ENCODE measurements at regions not wholly inside any gene's neighbourhood (a gene's known extent, or its start where the extent isn't known, plus 50 kb on each side); places are given as distances from the start of the nearest gene placed in this dataset.

DNA sequence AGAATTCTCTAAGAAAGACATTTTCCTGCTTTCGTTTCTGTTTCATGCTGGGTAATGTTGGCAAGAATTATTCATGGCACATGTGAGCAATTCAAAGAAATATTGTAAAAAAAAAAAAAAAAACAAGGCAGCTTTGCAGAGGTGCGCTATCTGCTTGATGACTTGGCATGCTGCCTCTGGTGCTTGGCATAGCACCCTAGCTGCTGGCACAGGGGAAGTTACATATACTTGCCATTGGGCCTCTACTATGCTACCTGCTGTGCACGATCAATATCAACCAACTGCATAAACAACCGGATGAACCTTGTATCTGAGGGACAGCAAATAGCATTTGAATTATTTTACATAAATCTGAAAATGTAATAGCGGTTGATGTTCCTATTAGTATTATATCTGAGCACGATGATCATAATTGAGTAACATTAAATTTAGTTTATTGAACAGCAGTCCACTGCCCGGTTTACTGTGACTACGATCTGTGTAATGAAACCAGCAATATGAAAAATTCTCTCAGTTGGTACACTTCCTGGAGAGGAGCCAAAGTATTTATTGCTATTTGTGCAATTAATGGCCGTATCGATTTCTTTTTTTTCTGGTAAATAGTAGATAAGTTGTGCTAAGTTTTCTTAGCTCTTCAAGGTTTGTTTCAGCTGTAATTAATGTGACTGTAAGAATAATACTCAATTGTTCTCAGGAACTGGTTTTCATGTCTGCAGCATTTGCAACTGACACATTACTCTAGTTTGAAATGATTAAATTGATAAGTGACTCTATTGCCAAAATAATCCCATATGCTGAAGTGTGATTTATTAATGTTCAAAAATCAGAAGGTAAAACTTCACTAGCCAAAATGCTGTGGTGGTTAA, 717.3 kb downstream of the DACH1 start:
- H3K36me3 ChIP-seq (ENCODE audit: control insufficient read depth, insufficient read depth, low read length), result no peaks in the 10 kb centered on the region
- H3K4me1 ChIP-seq (ENCODE audit: control insufficient read depth, insufficient read depth, low read length), result no peaks in the 10 kb centered on the region; the same call in 1 of the 2 replicates
- H3K4me3 ChIP-seq (ENCODE audit: low read depth, low read length), result no peak overlapping the region
- H3K9me3 ChIP-seq (ENCODE audit: control insufficient read depth, insufficient read depth, low read length), result no peaks in the 10 kb centered on the region
- H3K9ac ChIP-seq (ENCODE audit: low read depth, low read length), result no peak overlapping the region
- H3K27me3 ChIP-seq (ENCODE audit: control insufficient read depth, insufficient read depth, low read length), result no peaks in the 10 kb centered on the region
- no peak overlapping the region for H3K27ac ChIP-seq (ENCODE audit: low read depth, low read length)

DNA sequence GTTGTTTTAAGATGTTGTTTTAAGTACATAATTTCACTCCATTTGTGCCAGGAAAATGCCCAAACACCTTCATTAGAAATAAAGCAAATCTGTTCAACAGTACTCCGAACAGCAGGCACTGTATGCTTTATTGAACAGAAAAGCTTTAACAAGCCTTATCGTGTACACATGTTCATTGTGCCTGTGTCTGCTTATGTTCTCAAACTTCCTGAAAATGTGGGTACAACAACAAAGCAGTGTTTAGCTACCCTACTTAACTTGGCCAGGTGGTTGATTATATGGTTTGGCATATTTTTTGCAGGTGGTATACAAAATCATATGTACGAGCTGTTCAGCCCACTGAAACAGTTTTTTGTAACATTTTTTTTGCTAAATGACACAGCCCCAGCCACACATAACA, 718.0 kb downstream of the DACH1 start:
- H3K9ac ChIP-seq (ENCODE audit: low read depth, low read length), result no peak overlapping the region
- H3K27me3 ChIP-seq (ENCODE audit: control insufficient read depth, insufficient read depth, low read length), result no peaks in the 10 kb centered on the region
- H3K27ac ChIP-seq (ENCODE audit: low read depth, low read length), result no peak overlapping the region
- H3K4me1 ChIP-seq (ENCODE audit: control insufficient read depth, insufficient read depth, low read length), result no peaks in the 10 kb centered on the region; the same call in 1 of the 2 replicates
- no peaks in the 10 kb centered on the region for H3K9me3 ChIP-seq (ENCODE audit: control insufficient read depth, insufficient read depth, low read length)
- H3K4me3 ChIP-seq (ENCODE audit: low read depth, low read length), result no peak overlapping the region
- H3K36me3 ChIP-seq (ENCODE audit: control insufficient read depth, insufficient read depth, low read length), result no peaks in the 10 kb centered on the region

DNA sequence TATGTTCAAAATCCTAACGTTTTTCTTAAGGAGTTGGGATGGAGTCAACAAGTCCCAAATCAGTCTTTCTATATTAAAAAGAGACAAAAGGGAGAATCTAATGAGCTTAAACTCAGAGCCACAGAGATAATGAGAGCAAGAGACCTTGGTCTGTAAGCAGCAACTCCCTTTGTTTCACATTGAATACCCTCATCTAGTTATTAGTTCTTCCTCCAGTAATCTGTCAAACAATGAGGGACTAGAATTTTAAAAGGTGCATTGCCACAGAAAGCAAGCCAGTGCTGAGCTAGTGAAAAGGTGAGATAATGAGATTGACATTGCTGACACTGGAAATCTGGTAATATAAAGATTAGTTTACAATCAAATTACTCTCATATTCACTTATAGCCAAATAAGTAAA, 718.6 kb downstream of the DACH1 start:
- no peaks in the 10 kb centered on the region for H3K9me3 ChIP-seq (ENCODE audit: control insufficient read depth, insufficient read depth, low read length)
- no peak overlapping the region for H3K9ac ChIP-seq (ENCODE audit: low read depth, low read length)
- H3K36me3 ChIP-seq (ENCODE audit: control insufficient read depth, insufficient read depth, low read length), result no peaks in the 10 kb centered on the region
- H3K27ac ChIP-seq (ENCODE audit: low read depth, low read length), result no peak overlapping the region
- H3K4me3 ChIP-seq (ENCODE audit: low read depth, low read length), result no peak overlapping the region
- no peaks in the 10 kb centered on the region for H3K27me3 ChIP-seq (ENCODE audit: control insufficient read depth, insufficient read depth, low read length)
- H3K4me1 ChIP-seq (ENCODE audit: control insufficient read depth, insufficient read depth, low read length), result no peaks in the 10 kb centered on the region; the same call in 1 of the 2 replicates

DNA sequence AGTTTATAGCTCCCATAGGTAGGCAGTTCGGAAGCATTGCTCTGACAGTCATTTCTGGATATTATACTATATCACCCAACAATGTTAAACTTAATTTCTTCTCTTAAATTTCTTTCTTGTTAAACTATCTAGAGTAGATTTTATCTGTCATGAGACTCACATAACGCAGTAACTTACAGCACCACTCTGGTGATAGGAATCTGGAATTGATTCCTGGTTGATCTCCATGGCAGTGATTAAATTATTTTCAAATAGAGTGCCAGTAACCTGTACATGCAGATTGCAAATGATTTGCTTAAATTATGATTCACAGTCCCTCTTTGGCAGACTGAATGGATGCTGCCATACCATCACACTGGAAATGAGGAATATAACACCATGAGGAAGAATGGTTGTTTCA, 722.1 kb downstream of the DACH1 start:
- Histone ChIP-seq H3K27ac (ENCODE audit: low read depth, low read length) (no peak overlapping the region), H3K27me3 (ENCODE audit: control insufficient read depth, insufficient read depth, low read length) (no peaks in the 10 kb centered on the region), H3K4me1 (ENCODE audit: control insufficient read depth, insufficient read depth, low read length) (no peaks in the 10 kb centered on the region; the same call in 1 of the 2 replicates), H3K36me3 (ENCODE audit: control insufficient read depth, insufficient read depth, low read length) (no peaks in the 10 kb centered on the region), H3K9ac (ENCODE audit: low read depth, low read length) (no peak overlapping the region), H3K4me3 (ENCODE audit: low read depth, low read length) (no peak overlapping the region), H3K9me3 (ENCODE audit: control insufficient read depth, insufficient read depth, low read length) (no peaks in the 10 kb centered on the region)

DNA sequence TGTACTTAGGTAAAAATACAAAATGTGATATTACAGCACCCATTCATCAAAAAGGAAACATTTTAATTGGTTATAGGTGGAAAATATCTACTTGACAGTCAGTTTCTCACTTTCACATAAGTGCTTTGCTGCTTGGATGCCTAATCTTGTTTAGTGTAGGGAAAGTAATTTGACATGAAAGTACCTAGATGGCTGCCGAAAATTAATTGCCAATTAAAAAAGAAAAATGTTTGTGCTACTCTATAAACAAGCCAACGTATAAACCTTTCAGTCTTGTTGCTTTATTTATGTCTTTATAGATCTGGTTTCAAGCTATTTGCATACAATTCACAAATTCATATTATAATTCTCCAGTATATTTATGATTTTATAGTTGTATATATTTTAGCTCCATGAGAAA, 729.9 kb downstream of the DACH1 start:
- Histone ChIP-seq H3K27me3 (ENCODE audit: control insufficient read depth, insufficient read depth, low read length) (no peaks in the 10 kb centered on the region), H3K36me3 (ENCODE audit: control insufficient read depth, insufficient read depth, low read length) (no peaks in the 10 kb centered on the region), H3K9ac (ENCODE audit: low read depth, low read length) (no peak overlapping the region), H3K4me1 (ENCODE audit: control insufficient read depth, insufficient read depth, low read length) (no peaks in the 10 kb centered on the region), H3K4me3 (ENCODE audit: low read depth, low read length) (no peak overlapping the region), H3K27ac (ENCODE audit: low read depth, low read length) (no peak overlapping the region), H3K9me3 (ENCODE audit: control insufficient read depth, insufficient read depth, low read length) (no peaks in the 10 kb centered on the region)

DNA sequence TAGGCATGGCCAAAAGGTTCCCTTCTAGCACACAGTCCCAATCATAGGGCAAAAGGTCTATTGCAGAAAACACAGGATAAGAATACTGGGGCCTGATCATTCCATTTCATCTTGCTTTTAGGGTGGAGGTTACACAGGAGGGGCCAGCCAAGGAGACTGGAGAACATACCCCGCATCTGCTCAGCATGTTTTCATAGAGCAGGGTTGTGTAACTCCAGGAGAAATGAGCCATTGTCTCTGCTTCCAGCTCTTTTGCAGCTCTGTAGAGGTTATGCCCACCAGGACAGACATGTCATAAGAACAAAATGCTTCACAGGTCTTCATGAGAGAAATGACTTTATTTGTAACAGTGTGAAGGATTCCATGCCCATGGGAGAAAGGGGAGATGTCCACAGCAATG, 742.8 kb downstream of the DACH1 start:
- Histone ChIP-seq H3K9me3 (ENCODE audit: control insufficient read depth, insufficient read depth, low read length) (no peaks in the 10 kb centered on the region), H3K9ac (ENCODE audit: low read depth, low read length) (no peak overlapping the region), H3K27ac (ENCODE audit: low read depth, low read length) (no peak overlapping the region), H3K4me1 (ENCODE audit: control insufficient read depth, insufficient read depth, low read length) (no peaks in the 10 kb centered on the region), H3K27me3 (ENCODE audit: control insufficient read depth, insufficient read depth, low read length) (no peaks in the 10 kb centered on the region), H3K4me3 (ENCODE audit: low read depth, low read length) (no peak overlapping the region), H3K36me3 (ENCODE audit: control insufficient read depth, insufficient read depth, low read length) (no peaks in the 10 kb centered on the region)

DNA sequence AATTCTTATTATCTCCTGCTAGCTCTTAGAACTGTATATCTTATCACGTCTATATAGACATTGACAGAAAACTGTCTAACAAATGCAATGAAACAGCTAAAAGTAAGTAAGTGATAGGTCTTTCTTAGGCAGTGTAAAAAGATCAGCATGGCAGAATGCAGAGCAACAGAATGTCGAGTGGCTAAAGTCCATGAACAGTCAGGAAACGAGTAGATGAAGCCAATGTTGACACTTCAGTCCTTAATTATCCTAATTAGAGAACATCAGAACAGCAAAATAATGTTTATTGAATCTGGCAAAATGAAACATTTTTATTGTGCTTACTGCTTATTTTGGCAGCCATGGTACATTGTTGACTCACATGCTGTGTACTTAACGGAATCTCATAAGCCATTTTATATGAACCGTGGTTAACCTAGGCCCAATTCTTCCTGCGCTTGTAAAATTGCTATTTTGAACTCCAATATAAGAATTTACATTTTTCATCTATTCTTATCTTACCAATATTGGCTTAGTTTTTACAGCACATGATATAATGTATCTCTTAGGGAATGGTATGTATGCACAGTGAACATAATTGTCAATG, 748.1 kb downstream of the DACH1 start:
- no peaks in the 10 kb centered on the region for H3K27me3 ChIP-seq (ENCODE audit: control insufficient read depth, insufficient read depth, low read length)
- H3K9ac ChIP-seq (ENCODE audit: low read depth, low read length), result no peak overlapping the region
- H3K4me1 ChIP-seq (ENCODE audit: control insufficient read depth, insufficient read depth, low read length), result peaks cover 3% of the 10 kb centered on the region; the same call in 1 of the 2 replicates
- H3K36me3 ChIP-seq (ENCODE audit: control insufficient read depth, insufficient read depth, low read length), result no peaks in the 10 kb centered on the region
- no peak overlapping the region for H3K27ac ChIP-seq (ENCODE audit: low read depth, low read length)
- no peak overlapping the region for H3K4me3 ChIP-seq (ENCODE audit: low read depth, low read length)
- no peaks in the 10 kb centered on the region for H3K9me3 ChIP-seq (ENCODE audit: control insufficient read depth, insufficient read depth, low read length)

DNA sequence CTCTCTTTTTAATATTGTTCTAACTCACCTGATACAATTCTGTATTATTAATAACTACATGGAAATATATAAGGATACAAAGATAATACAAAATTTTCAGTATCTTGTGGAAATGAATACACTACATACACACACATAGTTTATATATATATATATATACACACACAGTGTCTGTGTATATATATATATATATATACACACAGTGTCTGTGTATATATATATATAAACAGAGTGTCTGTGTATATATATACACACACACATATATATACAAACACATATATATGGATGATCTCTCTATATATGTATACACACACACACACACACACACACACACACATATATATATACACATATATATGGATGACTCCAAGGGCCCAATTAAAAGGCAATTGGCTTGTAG, 749.1 kb downstream of the DACH1 start:
- no peaks in the 10 kb centered on the region for H3K27me3 ChIP-seq (ENCODE audit: control insufficient read depth, insufficient read depth, low read length)
- H3K9me3 ChIP-seq (ENCODE audit: control insufficient read depth, insufficient read depth, low read length), result no peaks in the 10 kb centered on the region
- no peak overlapping the region for H3K9ac ChIP-seq (ENCODE audit: low read depth, low read length)
- no peaks in the 10 kb centered on the region for H3K36me3 ChIP-seq (ENCODE audit: control insufficient read depth, insufficient read depth, low read length)
- no peak overlapping the region for H3K4me3 ChIP-seq (ENCODE audit: low read depth, low read length)
- no peak overlapping the region for H3K27ac ChIP-seq (ENCODE audit: low read depth, low read length)
- peaks cover 3% of the 10 kb centered on the region; the same call in 1 of the 2 replicates for H3K4me1 ChIP-seq (ENCODE audit: control insufficient read depth, insufficient read depth, low read length)

DNA sequence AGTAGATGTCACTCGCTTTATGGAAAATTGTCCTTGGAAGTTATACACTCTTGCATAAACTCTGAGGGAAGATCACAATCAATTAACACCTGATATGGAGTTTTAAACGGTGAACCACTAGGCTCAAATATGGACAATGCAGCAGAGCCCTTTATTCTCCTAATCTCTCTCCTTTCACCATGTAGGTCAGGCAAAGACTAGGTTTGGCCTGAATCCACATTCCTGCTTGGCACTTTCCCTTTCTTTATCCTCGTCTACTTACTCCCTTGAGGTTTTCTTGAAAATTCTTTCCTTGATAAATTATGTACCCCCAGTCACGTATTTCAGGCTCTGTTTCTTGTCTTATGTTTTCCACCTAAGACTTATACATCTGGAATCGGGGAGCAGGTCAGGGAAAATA, 751.7 kb downstream of the DACH1 start:
- H3K27ac ChIP-seq (ENCODE audit: low read depth, low read length), result no peak overlapping the region
- H3K4me3 ChIP-seq (ENCODE audit: low read depth, low read length), result no peak overlapping the region
- H3K9ac ChIP-seq (ENCODE audit: low read depth, low read length), result no peak overlapping the region
- H3K9me3 ChIP-seq (ENCODE audit: control insufficient read depth, insufficient read depth, low read length), result no peaks in the 10 kb centered on the region
- H3K4me1 ChIP-seq (ENCODE audit: control insufficient read depth, insufficient read depth, low read length), result peaks cover 3% of the 10 kb centered on the region; the same call in 1 of the 2 replicates
- no peaks in the 10 kb centered on the region for H3K27me3 ChIP-seq (ENCODE audit: control insufficient read depth, insufficient read depth, low read length)
- H3K36me3 ChIP-seq (ENCODE audit: control insufficient read depth, insufficient read depth, low read length), result no peaks in the 10 kb centered on the region

DNA sequence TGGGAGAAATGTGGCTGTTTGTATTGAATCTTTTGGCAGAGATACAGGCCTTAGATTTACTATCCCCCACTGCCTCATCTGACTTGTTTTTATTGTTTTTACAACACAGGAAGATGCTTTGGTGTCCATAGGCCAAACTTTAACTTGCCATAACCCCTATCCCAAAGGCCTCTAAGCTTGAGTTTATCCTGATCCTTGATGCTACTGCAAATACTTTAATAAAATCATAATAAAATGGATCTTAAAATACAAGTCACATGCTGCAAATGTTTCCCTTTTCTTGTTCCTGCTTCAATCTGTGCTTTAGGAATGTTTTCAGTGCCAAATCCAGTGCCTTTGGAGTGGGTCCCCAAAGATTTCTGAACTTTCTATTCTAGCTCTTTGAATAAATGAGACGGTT, 770.6 kb downstream of the DACH1 start:
- H3K4me1 ChIP-seq (ENCODE audit: control insufficient read depth, insufficient read depth, low read length), result no peaks in the 10 kb centered on the region
- H3K27ac ChIP-seq (ENCODE audit: low read depth, low read length), result no peak overlapping the region
- H3K4me3 ChIP-seq (ENCODE audit: low read depth, low read length), result no peak overlapping the region
- no peak overlapping the region for H3K9ac ChIP-seq (ENCODE audit: low read depth, low read length)
- no peaks in the 10 kb centered on the region for H3K36me3 ChIP-seq (ENCODE audit: control insufficient read depth, insufficient read depth, low read length)
- H3K9me3 ChIP-seq (ENCODE audit: control insufficient read depth, insufficient read depth, low read length), result no peaks in the 10 kb centered on the region
- H3K27me3 ChIP-seq (ENCODE audit: control insufficient read depth, insufficient read depth, low read length), result no peaks in the 10 kb centered on the region

DNA sequence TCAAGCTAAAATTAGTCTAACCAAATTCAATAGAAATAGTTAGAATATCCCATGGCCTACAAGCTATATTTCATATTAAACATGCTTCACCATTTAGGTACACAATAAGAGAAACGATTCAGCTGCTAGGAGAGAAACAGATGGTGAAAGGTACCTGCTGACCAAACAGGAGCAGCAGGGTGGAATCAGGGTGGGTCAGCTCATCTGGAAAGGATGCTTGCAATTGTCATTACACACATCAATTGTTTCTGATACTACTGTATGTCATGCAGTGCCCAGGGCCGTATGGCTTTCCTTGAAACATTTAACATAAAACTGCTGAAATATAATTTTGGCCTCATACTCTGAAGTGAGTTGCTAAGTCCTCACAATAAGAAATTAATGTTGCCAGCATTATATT, 776.0 kb downstream of the DACH1 start:
- Histone ChIP-seq H3K36me3 (ENCODE audit: control insufficient read depth, insufficient read depth, low read length) (no peaks in the 10 kb centered on the region), H3K9ac (ENCODE audit: low read depth, low read length) (no peak overlapping the region), H3K27me3 (ENCODE audit: control insufficient read depth, insufficient read depth, low read length) (no peaks in the 10 kb centered on the region), H3K4me3 (ENCODE audit: low read depth, low read length) (no peak overlapping the region), H3K9me3 (ENCODE audit: control insufficient read depth, insufficient read depth, low read length) (no peaks in the 10 kb centered on the region), H3K4me1 (ENCODE audit: control insufficient read depth, insufficient read depth, low read length) (no peaks in the 10 kb centered on the region), H3K27ac (ENCODE audit: low read depth, low read length) (no peak overlapping the region)
